Astrocyte of the spinal cord (primary cell): ENCODE measurements at regions not wholly inside any gene's neighbourhood (a gene's known extent, or its start where the extent isn't known, plus 50 kb on each side); places are given as distances from the start of the nearest gene placed in this dataset.
"Not testable (repeated sequence)": the region's sequence is repeated elsewhere in the genome, so short reads cannot be mapped to it uniquely, and the experiment has no call there.

Experiments
- DNase-seq: peaks from one replicate; pipeline ENCODE4 v3.0.0; 2011; ENCODE audit warnings: low read depth, low spot score
- H3K4me3 ChIP-seq: 2 replicates; pipeline ENCODE4 v1.5.1; 2011; ENCODE audit warnings: low read depth, mild to moderate bottlenecking, low read length, moderate library complexity
- CTCF ChIP-seq: IDR thresholded peaks from 2 replicates; pipeline ENCODE4 v1.5.1; 2012; ENCODE audit warnings: low read depth, mild to moderate bottlenecking, low read length, inconsistent platforms
- in situ Hi-C: cut with HindIII; loops from 2 replicates; pipeline ENCODE4 v1.10.0; 2017; ENCODE audit warnings: low sequenced_read_pairs

DNA sequence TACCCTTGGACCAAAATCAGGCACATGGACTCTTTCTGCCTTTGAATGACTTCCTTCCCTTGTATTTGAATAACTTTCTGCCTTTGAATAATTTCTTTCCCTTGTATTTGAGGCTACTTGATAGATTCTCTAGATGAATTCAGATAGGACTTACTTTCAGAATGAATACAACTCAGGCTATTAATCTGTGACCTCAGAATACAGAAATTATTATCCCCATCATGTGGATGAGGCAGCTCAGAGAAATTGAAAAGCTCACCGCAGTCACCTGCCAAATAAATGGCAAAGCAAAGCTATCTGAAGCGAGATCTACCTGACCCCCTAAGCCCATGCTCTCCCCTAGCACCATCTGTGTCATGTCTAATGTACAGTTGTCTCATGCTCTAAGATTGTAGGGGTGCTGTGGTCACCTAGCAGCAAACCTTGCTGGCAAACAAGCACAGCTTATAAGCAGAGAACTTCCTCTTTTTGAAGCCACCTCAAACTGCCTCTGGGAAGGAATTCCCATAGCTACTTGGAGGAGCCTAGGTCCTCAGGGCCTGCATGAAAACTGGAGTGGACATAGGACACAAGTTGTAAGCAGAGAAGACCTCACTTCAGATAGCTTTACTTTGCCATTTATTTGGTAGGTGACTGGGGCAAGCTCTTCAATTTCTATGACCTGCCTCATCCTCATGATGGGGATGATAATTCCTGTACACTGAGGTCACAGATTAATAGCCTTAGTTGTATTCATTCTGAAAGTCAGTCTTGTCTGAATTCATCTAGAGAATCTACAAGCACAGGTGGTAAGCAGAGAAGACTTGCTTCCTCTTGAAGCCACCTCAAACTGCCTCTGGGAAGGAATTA lies 66.1 kb downstream of the FASLG start:
- no peak overlapping the region for H3K4me3 ChIP-seq
- no peak for DNase-seq
- no peak for TF ChIP-seq CTCF
- in situ Hi-C loops: no loop called here

GRCh38 chr1:172726740-172727139 lies 67.8 kb downstream of the FASLG start:
- no peak for TF ChIP-seq CTCF

GRCh38 chr1:172727275-172727857 lies 68.5 kb downstream of the FASLG start:
- TF ChIP-seq CTCF: no peak
- in situ Hi-C loops: no loop called here
- no peak for DNase-seq
- no peak overlapping the region for H3K4me3 ChIP-seq

More at GRCh38 chr1:172726740-172727139, 67.8 kb downstream of the FASLG start:
- in situ Hi-C loops: no loop called here
- no peak for DNase-seq
- no peak overlapping the region for H3K4me3 ChIP-seq

DNA sequence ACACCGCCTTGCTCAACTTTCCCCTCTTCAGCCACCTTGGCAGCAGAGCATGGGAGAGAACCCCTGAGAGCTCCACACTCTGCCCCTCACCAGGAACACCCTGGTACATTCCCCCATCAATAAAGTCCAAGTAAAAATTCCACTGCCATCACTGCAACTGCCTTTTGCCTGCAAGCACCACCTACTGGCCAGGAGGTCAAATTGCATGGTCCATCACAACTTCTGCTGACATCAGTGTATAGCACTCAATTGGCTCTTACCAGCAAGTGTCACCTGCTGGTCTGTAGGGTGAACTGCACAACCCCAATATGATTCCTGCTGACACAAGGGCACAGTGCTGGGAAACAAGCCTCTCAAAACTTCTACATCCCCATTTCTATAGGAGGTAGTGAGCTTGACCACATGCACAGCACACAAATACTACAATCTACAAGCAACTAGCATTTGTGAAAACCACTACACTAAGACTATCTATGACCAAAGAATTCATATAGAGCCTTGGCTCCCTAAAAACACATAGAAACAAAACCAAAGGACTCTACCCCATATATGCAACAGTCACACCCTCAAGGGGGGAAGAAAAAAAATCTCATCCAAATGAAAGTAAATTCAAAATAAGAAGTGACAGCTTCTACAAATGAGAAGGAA lies 69.2 kb downstream of the FASLG start:
- in situ Hi-C loops: no loop called here
- peak; percentile 54 for TF ChIP-seq CTCF
- no peak overlapping the region for H3K4me3 ChIP-seq
- peak; percentile 13 for DNase-seq

DNA sequence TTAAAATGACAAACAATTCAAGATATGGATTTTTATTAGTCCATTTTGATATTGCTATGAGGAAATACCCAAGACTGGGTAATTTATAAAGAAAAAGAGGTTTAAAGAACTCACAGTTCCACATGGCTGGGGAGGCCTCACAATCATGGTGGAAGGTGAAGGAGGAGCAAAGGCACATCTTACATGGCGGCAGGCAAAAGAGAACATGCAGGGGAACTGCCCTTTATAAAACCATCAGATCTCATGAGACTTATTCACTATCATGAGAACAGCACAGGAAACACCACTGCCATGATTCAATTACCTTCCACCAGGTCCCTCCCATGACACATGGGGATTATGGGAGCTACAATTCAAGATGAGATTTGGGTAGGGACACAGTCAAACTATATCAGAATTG lies 69.8 kb downstream of the FASLG start:
- in situ Hi-C loops, DNase-seq, H3K4me3 ChIP-seq: not testable (repeated sequence)

DNA sequence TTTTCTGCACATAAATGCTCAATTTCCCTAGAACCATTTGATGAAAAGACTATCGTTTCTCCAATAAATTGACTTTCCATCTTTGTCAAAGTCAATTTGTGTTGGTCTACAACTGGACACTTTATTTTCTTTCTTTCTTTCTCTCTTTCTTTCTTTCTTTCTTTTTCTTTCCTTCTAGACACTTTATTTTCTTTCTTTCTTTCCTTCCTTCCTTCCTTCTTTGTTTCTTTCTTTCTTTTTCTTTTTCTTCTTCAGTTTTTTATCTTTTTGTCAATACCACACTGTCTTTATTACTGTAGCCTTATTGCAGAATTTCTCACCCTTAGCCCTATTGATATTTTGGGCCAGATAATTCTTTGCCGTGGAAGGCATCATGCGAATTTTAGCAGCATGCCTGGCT lies 73.5 kb downstream of the FASLG start:
- H3K4me3 ChIP-seq: no peak overlapping the region
- in situ Hi-C loops: no loop called here
- no peak for TF ChIP-seq CTCF
- DNase-seq: no peak

DNA sequence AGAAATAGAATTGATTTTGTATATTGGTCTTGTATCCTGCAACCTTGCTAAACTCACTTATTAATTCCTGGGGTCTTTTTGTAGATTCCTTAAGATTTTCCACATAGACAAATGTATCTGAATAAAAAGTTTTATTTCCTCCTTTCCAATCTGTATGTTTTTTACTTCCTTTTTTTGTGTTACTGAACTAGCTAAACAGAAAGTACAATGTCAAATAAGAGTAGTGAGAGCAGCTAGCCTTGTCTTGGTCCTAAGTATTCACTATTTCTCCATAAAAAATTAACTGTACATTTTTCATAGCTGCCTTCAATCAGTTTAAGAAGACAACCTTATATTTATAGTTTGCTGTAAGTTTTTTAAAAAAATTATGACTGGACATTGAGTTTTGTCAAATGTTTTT lies 74.9 kb downstream of the FASLG start:
- TF ChIP-seq CTCF: no peak
- no peak overlapping the region for H3K4me3 ChIP-seq
- in situ Hi-C loops: no loop called here
- no peak for DNase-seq
